NOMO-1 treated with dmso at 0.1 percent for 144 hours (cell line): ENCODE measurements at regions not wholly inside any gene's neighbourhood (a gene's known extent, or its start where the extent isn't known, plus 50 kb on each side); places are given as distances from the start of the nearest gene placed in this dataset.

Experiments
- DNase-seq: peaks from one replicate; lab custom pipeline; 2025; ENCODE audit not compliant: unreplicated experiment; lab: John Stamatoyannopoulos, UW

DNA sequence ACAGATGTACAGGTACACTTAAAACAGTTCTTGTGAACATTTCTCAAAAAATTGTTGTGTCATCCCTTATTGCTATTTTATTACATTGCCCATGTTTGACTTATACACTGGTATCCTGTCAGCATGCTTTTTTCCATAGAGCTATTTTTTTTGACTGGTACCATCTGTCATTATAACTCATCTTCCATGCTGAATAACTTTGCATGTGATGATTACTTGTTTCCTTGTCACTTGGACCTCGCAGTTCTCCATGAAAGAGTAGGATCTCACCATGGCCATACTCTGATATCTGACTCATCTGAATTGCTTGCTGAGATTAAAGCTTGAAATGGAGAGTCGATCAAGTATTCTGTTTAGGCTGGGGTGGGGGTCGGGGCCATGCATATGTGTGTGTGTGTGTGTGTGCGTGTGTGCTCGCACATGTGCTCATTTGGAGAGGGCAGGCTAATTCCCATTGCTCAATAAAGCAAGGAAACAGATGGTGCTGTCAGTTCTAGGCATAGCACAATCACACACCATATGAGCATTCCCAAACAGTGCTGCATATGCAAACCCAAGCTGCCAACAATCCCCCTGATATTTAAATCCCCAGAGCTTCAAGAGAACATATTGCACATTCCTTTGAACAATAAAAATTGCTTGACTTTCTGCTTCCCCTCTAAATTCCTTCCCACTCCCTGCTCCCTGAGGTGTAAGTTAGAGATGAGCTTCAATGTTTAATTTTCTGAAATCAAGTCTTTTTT, 62.9 kb downstream of the NHLRC3 start:
- no peak for DNase-seq

DNA sequence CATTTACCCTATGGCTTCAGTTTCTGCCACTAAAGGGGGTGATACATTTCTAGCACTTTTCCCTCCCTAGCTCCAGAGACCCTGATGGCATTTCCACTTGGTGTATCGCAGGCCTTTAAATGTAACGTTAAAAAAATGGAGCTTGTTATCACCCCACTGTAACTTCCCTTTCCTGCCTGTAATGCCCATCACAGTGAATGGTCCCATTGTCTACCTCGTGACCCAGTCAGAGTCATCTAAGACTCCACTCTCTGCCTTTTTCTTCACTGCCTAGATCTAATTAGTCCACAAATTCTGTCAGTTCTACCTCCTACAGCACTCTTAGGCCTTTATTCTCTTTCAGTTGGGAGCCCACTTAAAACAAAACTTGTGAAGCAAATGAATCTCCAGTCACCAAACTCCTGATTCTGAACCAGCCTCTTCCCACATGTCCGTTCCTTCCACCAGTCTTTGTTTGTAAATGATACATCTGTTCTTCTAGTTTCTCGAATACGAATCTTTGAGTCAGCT, 64.8 kb downstream of the NHLRC3 start:
- DNase-seq, result no peak

DNA sequence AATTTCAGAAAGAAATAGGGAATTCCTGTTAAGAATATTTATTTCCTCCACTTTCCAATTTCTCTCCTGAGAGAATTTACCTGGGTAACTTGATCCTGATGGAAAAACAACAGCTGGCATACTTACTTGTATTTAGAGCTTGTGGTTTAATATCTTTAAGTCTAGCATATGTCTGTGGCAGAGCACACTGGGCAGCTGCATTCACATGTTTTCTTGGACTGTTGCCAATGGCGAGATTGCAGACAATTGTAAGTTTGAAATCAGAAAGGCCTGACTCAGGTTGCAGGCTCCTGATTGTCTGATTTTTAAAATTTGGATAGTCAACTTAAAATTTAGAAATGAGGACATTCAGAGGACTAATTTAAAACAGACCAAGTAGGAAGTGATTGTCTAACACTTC, 66.9 kb downstream of the NHLRC3 start:
- no peak for DNase-seq

DNA sequence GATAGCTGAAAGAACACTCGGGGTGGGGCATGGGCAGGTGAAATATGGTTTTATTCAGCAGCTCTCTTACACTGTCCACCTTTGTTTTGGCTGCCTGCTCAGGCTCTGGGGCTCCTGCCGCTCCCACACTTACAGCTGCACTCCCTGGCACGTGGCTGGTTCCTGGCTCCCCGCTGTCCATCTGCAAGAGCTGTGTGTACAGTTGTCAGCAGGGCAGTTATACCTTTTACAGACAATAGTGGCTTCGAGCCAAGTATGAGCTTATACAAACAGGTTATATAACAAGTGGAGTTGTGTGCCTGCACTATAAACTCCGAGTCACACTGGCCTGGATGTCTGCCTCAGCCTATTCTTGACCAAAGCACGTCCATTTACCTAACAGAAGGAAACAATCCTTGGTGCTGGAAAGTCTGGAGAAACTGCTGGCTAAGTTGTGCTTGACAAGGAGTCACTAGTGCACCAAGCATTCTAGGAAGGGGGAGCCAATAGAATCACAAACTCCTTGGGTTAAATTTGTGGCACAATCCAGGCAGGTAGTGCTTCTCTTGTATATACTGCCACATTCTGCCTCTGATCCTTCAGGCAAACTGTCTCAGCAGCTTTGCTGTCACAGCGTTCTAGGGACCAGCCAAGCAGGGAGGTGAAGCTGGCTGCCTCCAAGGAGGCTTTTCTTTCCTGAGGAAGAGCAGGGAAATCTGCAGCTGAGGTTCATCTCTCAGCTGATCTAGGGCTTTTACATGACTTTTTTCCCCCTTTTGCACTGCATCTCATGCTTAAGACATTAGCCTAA, 68.2 kb downstream of the NHLRC3 start:
- DNase-seq, result no peak

DNA sequence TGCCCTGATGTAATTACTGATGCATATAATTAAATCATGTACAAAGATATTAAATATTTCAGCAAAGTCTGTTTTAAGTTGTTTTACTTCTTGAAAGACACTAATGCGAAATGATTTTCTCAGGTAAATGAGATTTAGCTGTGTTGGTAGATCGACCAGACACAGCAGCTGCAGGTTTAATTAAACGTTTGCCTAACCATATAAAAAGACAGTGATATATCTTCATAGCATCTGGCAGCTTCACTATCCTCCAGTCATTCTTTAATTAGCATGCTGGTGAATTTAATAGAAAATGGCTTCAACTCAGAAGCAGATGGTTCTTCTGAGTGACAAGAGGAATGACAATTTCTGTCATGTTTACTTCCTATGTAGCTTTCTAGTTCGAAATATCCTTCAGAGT, 69.3 kb downstream of the NHLRC3 start:
- no peak for DNase-seq

DNA sequence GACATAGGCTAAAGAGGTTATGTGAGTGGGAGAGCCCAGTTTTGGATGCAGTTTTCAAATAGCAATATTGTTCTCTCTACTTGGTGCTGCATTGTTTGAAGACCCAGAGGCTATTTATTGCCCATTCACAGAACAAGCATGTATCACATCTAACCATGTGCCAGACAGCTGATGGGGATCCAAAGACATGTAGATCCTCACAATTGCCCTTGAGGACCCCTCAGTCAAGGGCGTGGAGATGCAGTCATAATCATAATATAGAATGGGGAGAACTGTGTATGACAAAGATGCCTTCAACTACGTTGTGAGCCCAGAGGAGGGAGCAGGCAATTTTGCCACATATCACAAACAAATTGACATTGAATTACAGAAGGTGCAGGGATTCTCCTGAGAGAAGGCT, 70.5 kb downstream of the NHLRC3 start:
- no peak for DNase-seq

DNA sequence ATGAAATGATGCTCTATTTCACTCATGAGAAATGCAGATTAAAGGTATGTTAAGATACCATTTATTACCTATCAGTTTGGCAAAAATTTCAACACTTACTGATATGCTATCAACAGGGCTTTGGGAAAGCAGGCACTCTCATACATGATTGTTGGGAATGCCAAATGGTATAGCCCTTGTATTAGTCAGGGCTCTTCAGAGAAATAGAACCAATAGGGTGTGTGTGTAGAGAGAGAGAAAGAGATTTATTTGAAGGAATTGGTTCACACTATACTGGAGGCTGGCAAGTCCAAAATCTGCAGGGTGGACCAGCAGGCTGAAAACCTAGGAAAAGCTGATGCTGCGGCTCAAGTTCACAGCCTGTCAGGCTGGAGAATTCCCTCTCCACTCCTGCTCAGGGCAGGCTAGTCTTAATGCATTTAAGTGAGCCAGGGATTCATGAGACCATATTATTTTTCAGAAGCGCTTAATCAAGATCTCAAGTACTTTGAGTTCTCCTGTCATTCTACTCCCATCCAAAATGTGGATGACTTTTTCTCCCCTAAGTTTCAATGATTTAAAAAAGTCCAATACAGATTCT, 72.4 kb downstream of the NHLRC3 start:
- DNase-seq, result no peak

DNA sequence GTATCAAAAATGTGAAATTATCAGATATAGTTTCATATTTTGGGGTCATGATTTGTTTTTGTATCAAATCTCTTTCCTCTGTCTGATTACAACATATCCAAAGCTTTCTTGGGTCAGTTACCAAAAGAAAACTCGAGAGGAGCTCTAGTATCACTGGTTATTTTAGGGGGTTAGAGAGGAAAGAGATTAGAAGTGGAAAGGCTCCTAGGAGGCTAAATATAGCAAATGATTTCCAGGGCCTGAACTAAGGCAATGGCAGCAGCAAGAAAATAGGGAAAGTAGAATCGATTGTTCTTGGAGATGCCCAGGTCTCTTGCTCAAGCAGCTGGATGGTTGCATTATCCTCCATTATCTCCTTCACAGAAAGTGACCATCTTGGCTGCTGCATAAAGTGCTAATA, 72.9 kb downstream of the NHLRC3 start:
- no peak for DNase-seq

DNA sequence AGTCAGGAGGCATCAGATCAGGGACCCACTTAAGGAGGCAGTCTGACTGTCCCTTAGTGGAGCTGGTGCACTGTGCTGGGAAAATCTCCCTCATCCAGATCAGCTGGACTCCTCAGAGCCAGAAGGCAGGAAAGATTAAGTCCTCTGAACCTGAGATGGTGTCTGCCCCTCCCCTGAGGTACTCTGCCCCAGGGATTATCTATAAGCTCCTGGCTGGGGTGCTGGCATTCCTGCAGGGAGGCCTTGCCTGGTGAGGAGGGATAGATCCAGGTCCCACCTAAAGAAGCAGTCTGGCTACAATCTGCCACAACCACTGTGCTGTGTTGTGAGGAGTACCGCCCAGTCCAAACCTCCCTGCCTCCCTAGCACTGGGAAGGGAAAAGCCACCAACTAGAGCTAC, 81.2 kb downstream of the NHLRC3 start:
- no peak for DNase-seq

DNA sequence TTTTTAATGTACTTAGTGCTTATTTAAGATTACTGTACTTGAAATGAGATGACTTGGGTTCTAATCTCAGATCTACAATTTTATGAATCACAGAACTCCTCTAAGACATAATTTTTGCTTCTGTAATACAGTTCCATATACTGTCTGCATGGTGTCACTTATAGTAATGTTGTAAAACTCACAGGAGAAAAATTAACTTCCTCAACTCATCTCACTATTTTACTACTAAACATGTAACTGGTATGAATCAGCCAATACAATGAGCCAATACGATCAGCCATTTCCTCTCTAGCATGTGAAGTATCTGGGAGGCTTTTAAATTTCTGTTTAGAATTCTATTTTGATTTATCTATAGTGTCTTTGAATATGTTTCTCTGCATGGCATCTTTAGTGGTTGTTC, 85.3 kb downstream of the NHLRC3 start:
- DNase-seq, result no peak

DNA sequence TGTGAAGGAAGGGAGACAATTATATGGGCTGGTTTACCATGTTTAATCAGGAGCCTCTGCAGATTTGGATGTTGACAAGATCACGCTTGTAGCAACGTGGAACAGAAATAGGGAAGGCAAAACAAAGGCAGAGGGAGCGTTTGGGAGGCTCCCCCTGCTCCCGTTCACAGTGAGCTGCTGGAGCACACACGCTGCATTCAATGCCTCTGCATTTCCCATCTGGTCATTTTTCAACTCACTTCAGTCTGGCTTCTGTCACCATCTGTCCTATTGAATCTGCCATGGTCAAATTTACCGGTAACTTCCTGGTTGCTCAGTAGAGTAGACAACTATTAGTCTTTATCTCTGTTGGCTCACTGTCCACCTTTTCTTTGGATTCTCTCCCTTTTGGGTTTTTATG, 91.0 kb downstream of the NHLRC3 start:
- DNase-seq, result no peak

DNA sequence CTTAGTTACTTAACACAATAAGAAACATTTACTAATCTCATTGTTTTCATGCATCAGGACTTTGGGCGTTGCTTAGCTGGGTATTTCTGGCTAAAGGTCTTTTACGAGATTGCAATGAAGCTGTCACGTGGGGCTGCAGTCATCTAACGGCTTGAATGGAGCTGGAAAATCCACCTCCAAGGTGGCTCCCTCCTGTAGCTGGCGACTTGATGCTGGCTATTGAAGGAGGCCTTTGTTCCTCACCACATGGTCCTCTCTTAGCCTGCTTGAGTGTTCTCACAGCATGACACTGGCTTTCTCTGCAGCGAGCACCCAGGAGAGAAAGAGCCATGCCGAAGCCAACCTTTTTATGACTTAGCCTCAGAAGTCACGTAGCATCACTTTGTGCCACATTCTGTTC, 92.0 kb downstream of the NHLRC3 start:
- no peak for DNase-seq

DNA sequence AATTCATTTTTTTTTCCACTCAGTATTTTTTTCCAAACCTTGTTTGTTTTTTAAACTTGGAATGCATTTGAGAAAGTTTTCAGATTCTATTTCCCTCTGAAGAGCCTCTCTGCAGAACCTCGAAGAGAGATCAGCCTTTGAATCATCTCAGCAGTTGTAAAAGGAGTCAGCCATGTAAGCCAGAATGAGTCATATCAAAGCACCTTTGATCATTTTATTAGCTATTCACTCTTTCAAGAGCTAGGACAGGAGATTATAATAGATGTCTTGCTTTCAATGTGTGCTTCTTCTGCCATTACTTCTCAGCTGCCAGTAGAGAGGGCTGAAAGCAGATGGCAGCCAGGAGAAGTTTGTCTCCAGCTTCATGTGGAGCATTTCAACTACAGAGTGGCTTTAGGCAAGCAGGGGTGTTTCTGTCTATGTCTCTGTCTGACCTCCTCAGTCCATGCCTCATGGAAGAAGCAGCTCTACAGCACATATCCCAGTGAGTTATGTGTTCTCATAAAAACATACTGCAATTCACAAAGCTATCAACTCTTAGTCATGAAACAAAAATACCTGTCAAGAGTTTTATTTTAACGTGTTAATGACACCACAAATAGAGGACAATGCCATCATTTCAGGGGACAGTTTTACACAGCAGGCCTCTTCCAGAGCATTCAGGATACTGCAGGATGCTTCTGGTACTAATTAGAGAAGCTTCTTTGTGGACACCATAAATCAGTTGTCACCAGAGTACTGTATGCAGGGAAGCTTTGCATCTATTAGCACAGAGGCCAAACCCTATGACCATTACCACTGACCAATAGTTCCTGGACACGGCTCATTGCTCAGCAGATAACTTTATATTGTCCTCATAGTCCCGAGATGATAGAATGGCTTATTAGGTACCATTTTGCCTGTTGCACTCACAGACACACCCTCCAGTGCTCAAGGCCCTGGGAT, 94.3 kb downstream of the NHLRC3 start:
- no peak for DNase-seq

DNA sequence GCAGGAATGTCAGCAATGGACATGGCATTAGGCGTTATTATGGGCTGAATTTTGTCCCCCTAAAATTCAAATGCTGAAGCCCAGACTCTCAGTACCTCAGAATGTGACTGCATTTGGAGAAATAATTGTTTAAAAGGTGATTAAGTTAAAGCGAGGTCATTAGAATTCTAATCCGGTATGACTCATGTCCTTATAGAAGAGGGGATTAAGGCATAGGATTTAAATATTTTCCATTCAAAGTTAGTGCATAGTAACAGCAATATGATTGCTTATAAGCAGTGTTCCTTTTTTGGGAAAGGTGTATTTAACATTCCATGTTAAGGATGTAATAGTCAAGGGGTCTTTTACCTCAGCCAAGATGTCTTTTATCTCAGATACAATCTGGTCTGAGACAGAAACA, 95.5 kb downstream of the NHLRC3 start:
- DNase-seq, result no peak

DNA sequence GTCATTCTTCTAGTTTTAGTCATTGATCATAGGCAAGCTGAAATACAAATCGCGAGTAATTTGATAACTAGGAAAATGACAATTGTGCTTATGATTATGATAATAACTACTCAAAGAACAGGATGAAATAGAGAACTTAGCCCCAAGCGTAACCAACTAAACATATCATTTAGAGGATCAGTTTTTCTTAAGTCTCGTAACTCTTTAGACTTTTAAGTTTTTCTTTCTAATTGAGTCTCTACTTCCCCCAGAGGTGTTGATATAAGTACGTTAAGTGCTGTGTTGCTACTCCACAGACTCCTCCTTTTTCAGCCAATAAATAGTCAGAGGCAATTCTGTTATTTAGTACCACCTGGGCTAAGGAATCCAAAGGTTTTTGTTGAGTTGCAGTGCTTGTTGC, 96.3 kb downstream of the NHLRC3 start:
- DNase-seq, result no peak

DNA sequence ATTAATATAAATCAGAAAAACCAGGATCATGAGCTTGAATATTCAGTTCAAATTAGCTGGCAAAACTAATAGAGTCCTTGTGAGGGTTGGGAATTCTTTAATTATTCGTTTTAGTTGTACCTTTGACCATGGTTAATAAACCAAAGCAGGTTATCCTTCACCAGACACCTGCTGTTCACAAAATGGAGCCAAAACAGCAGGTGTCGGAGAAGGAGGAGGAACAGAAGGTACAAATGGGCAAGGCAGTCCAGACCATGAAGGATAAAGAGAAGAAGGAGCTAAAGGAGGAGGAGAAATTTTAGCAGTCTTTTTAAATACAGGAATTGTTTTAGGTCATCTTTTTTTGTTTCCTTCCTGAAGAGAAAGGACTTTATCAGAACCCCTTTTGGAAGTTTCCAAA, 106.1 kb downstream of the NHLRC3 start:
- no peak for DNase-seq

DNA sequence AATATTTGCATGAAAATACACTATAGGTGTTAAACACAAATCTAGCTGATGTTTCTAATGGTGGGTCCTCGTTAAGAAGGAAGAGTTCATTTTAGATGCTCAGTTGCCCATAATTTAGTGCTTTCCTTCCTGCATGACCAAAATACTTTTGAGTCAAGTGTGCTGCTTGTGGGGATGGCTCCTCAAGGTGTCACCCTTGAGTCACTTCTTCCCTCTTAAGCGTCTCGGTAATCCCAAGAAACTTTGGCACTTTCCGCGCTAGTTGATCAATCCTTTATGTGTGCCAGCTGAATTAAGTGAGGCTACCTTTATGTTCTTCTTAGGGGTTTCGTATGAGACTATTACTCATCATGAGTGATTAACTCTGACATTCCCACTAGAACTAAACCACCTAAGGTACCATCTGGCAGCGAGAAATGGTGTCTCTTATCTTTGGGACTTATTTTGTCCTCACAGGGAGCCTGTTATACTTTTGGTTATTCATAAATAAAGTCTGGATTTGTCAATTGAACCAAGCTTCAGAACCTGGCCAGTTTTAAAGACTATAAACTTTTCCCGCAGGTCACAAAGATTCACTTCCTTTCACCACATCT, 106.8 kb downstream of the NHLRC3 start:
- no peak for DNase-seq

DNA sequence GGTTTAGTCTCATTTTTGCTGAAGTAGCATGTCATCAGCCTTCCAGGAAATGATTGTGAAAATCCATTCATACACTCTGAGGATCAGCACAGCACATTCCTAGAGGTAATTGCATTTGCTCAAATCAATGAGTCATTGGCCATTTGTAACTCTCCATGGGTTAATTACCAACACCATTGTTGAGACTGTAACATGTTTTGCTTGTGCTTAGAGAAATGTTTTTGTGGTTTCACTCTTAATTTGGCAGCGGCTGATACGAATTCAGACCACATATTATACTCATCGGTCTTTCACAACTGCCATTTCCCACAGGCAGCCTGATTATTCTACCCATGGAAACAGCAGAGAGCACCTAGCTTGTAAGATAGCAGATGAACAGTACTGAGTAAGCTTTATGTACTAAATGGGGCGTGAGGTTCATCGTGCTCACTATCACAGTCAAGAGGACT, 110.3 kb downstream of the NHLRC3 start:
- peak; percentile 16 for DNase-seq

DNA sequence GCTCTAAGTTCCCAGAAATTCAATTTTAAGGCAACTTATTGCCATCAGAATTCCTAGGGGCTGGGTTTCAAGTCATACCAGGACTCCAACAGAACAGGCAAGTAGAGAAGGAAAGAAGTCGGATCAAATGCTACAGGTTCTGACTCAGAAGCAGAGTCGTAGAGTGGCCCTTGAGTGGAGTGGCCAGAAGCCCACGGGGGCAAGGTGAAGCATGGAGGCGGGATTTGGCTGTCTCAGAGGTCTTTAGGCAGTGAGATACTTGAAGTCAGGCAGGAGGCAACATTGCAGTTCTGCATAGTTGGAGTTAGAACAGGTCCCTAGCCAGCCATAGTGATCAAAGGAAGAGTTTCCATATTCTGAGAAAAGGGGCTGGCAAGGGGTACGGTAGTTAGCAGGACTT, 111.6 kb downstream of the NHLRC3 start:
- DNase-seq, result no peak

DNA sequence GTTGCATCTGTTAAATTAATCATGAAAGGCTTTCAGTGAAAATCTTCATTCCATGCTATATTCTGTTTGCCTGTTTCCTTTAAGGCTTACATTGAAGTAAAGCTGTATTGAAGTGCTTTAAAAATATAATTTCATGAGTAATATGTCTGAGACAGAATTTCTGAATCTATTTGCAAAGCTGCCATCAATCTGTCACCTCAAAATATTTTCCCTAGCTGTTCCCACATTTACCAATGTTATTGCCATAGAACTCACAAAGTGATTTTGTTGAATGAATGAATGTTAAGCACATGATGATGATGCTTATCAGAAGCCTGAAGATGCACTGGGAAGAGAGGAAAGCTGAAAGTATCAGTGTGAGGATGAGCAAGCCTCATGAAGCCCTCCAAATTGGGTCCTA, 115.8 kb downstream of the NHLRC3 start:
- no peak for DNase-seq

DNA sequence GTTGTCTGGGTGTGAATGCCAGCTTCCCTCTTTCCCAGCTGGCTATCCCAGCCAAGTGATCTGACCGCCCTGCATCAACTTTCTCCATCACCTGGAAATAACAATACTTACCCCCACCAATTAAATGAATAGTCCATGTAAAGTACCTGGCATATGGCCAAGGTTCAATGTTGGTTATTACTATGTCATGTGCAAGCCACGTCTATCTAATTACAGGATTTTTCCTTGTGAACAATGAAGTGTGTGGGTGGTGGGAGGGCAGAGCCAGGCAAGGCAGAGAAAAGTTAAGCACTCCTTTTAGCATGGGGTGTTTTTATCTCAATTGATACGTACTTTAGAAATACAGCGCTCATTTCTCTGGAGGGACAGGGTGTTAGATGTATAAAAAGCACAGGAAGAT, 121.1 kb downstream of the NHLRC3 start:
- DNase-seq, result no peak
